WTC11 (cell line): ENCODE measurements at regions not wholly inside any gene's neighbourhood (a gene's known extent, or its start where the extent isn't known, plus 50 kb on each side); places are given as distances from the start of the nearest gene placed in this dataset.

Experiments used
- ATAC-seq: fragments of 200-7000 bp; cut with Tn5 transposase; 2 replicates; pipeline ENCODE4 v1.10.0; 2021; ENCODE audit warnings: mild to moderate bottlenecking, moderate library complexity
- CTCF ChIA-PET: fragments of 300-600 bp; sonication (Branson Sonifier 250); formaldehyde crosslinking; loops from one replicate; lab custom pipeline; 2021; ENCODE audit warnings: antibody characterized with exemption; lab: Charles Lee
- POLR2A ChIA-PET: fragments of 350-600 bp; sonication (Branson Sonifier 250); formaldehyde crosslinking; loops from one replicate; lab custom pipeline; 2021; ENCODE audit warnings: antibody characterized with exemption; lab: Charles Lee
- DNase-seq: peaks from one replicate; pipeline ENCODE4 v3.0.0; 2021; ENCODE audit warnings: low spot score
- H3K27ac Mint-ChIP-seq: 2 replicates; pipeline ENCODE4 v1.8.0; 2021; ENCODE audit warnings: mixed read lengths
- H3K27me3 Mint-ChIP-seq: 2 replicates; pipeline ENCODE4 v1.8.0; 2021; ENCODE audit warnings: low read depth, mild to moderate bottlenecking, moderate library complexity, mixed read lengths
- H3K36me3 Mint-ChIP-seq: 2 replicates; pipeline ENCODE4 v1.8.0; 2021; ENCODE audit warnings: mixed read lengths
- H3K4me1 Mint-ChIP-seq: 2 replicates; pipeline ENCODE4 v1.8.0; 2022; ENCODE audit warnings: mixed read lengths
- H3K4me3 Mint-ChIP-seq: 2 replicates; pipeline ENCODE4 v1.8.0; 2021; ENCODE audit warnings: mild to moderate bottlenecking, moderate library complexity, mixed read lengths
- H3K9me3 Mint-ChIP-seq: 2 replicates; pipeline ENCODE4 v1.8.0; 2021; ENCODE audit warnings: mixed read lengths
- ARID4B ChIP-seq: sonication (generic); formaldehyde crosslinking; IDR thresholded peaks from 2 replicates; pipeline ENCODE4 v1.8.0; 2023; ENCODE audit warnings: missing genetic modification reagents, mild to moderate bottlenecking, borderline replicate concordance
- ATF1 ChIP-seq: sonication (generic); formaldehyde crosslinking; IDR thresholded peaks from 2 replicates; pipeline ENCODE4 v1.8.1; 2023; ENCODE audit warnings: mild to moderate bottlenecking, moderate library complexity, missing genetic modification reagents
- CTCF ChIP-seq: fragments of 200-600 bp; IDR thresholded peaks from 2 replicates; pipeline ENCODE4 v1.8.0; 2022; ENCODE audit warnings: antibody characterized with exemption
- ESRRA ChIP-seq: sonication (generic); formaldehyde crosslinking; IDR thresholded peaks from 2 replicates; pipeline ENCODE4 v1.8.1; 2022; ENCODE audit warnings: mild to moderate bottlenecking, missing genetic modification reagents, borderline replicate concordance
- GRHL2 ChIP-seq: fragments of 250-450 bp; sonication (Bioruptor Pico); IDR thresholded peaks from 2 replicates; pipeline ENCODE4 v1.8.0; 2022; ENCODE audit warnings: mild to moderate bottlenecking, moderate library complexity; ENCODE audit not compliant: insufficient replicate concordance, severe bottlenecking
- JAZF1 ChIP-seq: fragments of 250-450 bp; sonication (Bioruptor Pico); IDR thresholded peaks from 2 replicates; pipeline ENCODE4 v1.9.0; 2021; ENCODE audit warnings: moderate library complexity, mild to moderate bottlenecking, inconsistent platforms
- MXD4 ChIP-seq: fragments of 250-450 bp; sonication (Bioruptor Pico); IDR thresholded peaks from 2 replicates; pipeline ENCODE4 v1.8.0; 2021; ENCODE audit warnings: mild to moderate bottlenecking, moderate library complexity, borderline replicate concordance
- NFYB ChIP-seq: sonication (generic); formaldehyde crosslinking; conservative IDR thresholded peaks from 2 replicates; pipeline ENCODE4 v1.8.0; 2022; ENCODE audit warnings: low read depth, missing genetic modification reagents
- NR2C2 ChIP-seq: sonication (generic); formaldehyde crosslinking; IDR thresholded peaks from 2 replicates; pipeline ENCODE4 v1.8.0; 2022; ENCODE audit warnings: mild to moderate bottlenecking, missing genetic modification reagents
- SMAD4 ChIP-seq: sonication (generic); formaldehyde crosslinking; IDR thresholded peaks from 2 replicates; pipeline ENCODE4 v1.8.0; 2022; ENCODE audit warnings: mild to moderate bottlenecking, missing genetic modification reagents
- TEAD1 ChIP-seq: sonication (generic); formaldehyde crosslinking; IDR thresholded peaks from 2 replicates; pipeline ENCODE4 v1.8.0; 2022; ENCODE audit warnings: mild to moderate bottlenecking, missing genetic modification reagents
- ZNF121 ChIP-seq: sonication (generic); formaldehyde crosslinking; IDR thresholded peaks from 2 replicates; pipeline ENCODE4 v1.8.0; 2023; ENCODE audit warnings: missing genetic modification reagents
- TF ChIP-seq, protein P1 (sequence below): fragments of 250-450 bp; sonication (Bioruptor Pico); IDR thresholded peaks from 2 replicates; pipeline ENCODE4 v1.9.0; 2021; ENCODE audit warnings: mild to moderate bottlenecking, borderline replicate concordance
- TF ChIP-seq, protein P2 (sequence below): sonication (generic); formaldehyde crosslinking; IDR thresholded peaks from 2 replicates; pipeline ENCODE4 v1.8.1; 2022; ENCODE audit warnings: missing genetic modification reagents, borderline replicate concordance
- TF ChIP-seq, protein P3 (sequence below): sonication (generic); formaldehyde crosslinking; IDR thresholded peaks from 2 replicates; pipeline ENCODE4 v1.8.0; 2022; ENCODE audit warnings: mild to moderate bottlenecking, missing genetic modification reagents
- TF ChIP-seq, protein P4 (sequence below): sonication (generic); formaldehyde crosslinking; IDR thresholded peaks from 2 replicates; pipeline ENCODE4 v1.8.1; 2023; ENCODE audit warnings: mild to moderate bottlenecking, missing genetic modification reagents
- TF ChIP-seq, protein P5 (sequence below): sonication (generic); formaldehyde crosslinking; IDR thresholded peaks from 2 replicates; pipeline ENCODE4 v1.8.1; 2022; ENCODE audit warnings: low read depth, missing genetic modification reagents, borderline replicate concordance

DNA sequence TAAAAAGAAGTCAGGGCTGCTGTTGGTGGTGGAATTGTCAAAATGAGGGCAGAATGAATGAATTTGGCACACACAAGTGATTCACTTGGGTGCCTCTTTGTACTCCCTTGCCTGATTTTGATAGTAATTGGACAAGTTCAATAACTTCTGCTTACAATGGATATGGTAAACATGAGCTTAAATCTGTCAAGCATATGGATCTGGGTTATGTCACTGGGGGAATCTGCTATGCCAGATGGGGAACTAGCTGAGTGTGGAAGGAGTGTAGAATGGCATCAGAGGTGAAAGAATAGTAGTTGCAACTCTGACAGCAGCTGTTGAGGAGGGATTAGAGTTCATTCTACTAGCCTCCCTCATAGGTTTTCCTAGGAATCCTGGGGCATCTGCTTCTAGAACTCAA, 724.2 kb upstream of the CDH8 start (continued):
- TF ChIP-seq, protein P1, sequence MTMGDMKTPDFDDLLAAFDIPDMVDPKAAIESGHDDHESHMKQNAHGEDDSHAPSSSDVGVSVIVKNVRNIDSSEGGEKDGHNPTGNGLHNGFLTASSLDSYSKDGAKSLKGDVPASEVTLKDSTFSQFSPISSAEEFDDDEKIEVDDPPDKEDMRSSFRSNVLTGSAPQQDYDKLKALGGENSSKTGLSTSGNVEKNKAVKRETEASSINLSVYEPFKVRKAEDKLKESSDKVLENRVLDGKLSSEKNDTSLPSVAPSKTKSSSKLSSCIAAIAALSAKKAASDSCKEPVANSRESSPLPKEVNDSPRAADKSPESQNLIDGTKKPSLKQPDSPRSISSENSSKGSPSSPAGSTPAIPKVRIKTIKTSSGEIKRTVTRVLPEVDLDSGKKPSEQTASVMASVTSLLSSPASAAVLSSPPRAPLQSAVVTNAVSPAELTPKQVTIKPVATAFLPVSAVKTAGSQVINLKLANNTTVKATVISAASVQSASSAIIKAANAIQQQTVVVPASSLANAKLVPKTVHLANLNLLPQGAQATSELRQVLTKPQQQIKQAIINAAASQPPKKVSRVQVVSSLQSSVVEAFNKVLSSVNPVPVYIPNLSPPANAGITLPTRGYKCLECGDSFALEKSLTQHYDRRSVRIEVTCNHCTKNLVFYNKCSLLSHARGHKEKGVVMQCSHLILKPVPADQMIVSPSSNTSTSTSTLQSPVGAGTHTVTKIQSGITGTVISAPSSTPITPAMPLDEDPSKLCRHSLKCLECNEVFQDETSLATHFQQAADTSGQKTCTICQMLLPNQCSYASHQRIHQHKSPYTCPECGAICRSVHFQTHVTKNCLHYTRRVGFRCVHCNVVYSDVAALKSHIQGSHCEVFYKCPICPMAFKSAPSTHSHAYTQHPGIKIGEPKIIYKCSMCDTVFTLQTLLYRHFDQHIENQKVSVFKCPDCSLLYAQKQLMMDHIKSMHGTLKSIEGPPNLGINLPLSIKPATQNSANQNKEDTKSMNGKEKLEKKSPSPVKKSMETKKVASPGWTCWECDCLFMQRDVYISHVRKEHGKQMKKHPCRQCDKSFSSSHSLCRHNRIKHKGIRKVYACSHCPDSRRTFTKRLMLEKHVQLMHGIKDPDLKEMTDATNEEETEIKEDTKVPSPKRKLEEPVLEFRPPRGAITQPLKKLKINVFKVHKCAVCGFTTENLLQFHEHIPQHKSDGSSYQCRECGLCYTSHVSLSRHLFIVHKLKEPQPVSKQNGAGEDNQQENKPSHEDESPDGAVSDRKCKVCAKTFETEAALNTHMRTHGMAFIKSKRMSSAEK (CRISPR knock-in tag), result no peak
- TF ChIP-seq JAZF1 (no peak), SMAD4 (no peak)

DNA sequence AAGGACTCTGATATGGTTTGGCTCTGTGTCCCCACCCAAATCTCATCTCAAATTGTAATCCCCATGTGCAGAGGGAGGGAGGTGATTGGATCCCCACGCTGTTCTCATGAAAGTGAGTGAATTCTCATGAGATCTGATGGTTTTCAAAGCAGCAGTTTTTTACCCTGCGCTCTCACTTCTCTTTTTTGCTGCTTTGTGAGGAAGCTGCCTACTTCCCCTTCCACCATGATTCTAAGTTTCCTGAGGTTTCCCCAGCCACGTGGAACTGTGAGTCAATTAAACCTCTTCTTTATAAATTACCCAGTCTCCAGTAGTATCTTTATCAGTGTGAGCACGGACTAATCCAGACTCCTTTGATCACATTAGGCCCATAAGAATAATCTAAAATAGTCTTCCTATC, 719.7 kb upstream of the CDH8 start:
- ChIA-PET POLR2A (no interaction called here), CTCF (no interaction called here)
- Mint-ChIP-seq H3K36me3 (no peaks in the 10 kb centered on the region), H3K27me3 (no peaks in the 10 kb centered on the region), H3K4me1 (no peaks in the 10 kb centered on the region), H3K27ac (0 out of 2 replicates have a peak overlapping the region, but pooled peaks have one; percentile 6), H3K9me3 (no peaks in the 10 kb centered on the region), H3K4me3 (no peak overlapping the region)
- TF ChIP-seq ESRRA (CRISPR knock-in tag) (no peak), CTCF (no peak), MXD4 (no peak), NFYB (CRISPR knock-in tag) (no peak), NR2C2 (CRISPR knock-in tag) (no peak), GRHL2 (CRISPR knock-in tag) (no peak), ZNF121 (CRISPR knock-in tag) (no peak), ATF1 (no peak), ARID4B (no peak), TEAD1 (CRISPR knock-in tag) (no peak)
- TF ChIP-seq, protein P2, sequence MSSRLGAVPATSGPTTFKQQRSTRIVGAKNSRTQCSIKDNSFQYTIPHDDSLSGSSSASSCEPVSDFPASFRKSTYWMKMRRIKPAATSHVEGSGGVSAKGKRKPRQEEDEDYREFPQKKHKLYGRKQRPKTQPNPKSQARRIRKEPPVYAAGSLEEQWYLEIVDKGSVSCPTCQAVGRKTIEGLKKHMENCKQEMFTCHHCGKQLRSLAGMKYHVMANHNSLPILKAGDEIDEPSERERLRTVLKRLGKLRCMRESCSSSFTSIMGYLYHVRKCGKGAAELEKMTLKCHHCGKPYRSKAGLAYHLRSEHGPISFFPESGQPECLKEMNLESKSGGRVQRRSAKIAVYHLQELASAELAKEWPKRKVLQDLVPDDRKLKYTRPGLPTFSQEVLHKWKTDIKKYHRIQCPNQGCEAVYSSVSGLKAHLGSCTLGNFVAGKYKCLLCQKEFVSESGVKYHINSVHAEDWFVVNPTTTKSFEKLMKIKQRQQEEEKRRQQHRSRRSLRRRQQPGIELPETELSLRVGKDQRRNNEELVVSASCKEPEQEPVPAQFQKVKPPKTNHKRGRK (CRISPR knock-in tag), result no peak
- TF ChIP-seq, protein P3, sequence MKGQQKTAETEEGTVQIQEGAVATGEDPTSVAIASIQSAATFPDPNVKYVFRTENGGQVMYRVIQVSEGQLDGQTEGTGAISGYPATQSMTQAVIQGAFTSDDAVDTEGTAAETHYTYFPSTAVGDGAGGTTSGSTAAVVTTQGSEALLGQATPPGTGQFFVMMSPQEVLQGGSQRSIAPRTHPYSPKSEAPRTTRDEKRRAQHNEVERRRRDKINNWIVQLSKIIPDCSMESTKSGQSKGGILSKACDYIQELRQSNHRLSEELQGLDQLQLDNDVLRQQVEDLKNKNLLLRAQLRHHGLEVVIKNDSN, result no peak
- TF ChIP-seq, protein P4, sequence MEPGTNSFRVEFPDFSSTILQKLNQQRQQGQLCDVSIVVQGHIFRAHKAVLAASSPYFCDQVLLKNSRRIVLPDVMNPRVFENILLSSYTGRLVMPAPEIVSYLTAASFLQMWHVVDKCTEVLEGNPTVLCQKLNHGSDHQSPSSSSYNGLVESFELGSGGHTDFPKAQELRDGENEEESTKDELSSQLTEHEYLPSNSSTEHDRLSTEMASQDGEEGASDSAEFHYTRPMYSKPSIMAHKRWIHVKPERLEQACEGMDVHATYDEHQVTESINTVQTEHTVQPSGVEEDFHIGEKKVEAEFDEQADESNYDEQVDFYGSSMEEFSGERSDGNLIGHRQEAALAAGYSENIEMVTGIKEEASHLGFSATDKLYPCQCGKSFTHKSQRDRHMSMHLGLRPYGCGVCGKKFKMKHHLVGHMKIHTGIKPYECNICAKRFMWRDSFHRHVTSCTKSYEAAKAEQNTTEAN (CRISPR knock-in tag), result no peak
- TF ChIP-seq, protein P5, sequence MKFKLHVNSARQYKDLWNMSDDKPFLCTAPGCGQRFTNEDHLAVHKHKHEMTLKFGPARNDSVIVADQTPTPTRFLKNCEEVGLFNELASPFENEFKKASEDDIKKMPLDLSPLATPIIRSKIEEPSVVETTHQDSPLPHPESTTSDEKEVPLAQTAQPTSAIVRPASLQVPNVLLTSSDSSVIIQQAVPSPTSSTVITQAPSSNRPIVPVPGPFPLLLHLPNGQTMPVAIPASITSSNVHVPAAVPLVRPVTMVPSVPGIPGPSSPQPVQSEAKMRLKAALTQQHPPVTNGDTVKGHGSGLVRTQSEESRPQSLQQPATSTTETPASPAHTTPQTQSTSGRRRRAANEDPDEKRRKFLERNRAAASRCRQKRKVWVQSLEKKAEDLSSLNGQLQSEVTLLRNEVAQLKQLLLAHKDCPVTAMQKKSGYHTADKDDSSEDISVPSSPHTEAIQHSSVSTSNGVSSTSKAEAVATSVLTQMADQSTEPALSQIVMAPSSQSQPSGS, result no peak
- DNase-seq (no peak), ATAC-seq (no peak)
